HPDE6-E6E7 (cell line): ENCODE measurements at regions not wholly inside any gene's neighbourhood (a gene's known extent, or its start where the extent isn't known, plus 50 kb on each side); places are given as distances from the start of the nearest gene placed in this dataset.

ENCODE experiments used
- DNase-seq: peaks from one replicate; pipeline ENCODE4 v3.0.0; 2011; ENCODE audit warnings: missing footprints; ENCODE audit errors: extremely low spot score

DNA sequence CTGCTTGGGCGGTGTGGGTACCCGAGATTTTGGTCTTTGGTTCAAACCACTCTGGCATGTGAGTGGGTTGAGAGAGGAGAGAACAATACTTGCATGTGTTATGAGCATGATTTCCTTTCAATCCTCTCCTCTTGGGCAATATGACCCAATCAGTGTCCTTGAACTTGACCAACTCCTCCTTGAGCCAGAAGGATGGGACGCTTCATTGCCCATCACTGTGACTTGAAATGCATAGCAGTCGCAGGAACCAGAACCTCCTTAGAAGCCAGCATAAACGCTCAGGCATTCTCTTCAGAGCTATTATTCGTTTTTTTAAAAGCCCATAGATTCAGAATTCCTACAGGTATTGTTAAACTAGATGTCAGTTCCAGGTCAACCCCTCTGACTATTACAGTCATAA, 367.4 kb downstream of the HAPSTR1 start:
- DNase-seq: no peak

DNA sequence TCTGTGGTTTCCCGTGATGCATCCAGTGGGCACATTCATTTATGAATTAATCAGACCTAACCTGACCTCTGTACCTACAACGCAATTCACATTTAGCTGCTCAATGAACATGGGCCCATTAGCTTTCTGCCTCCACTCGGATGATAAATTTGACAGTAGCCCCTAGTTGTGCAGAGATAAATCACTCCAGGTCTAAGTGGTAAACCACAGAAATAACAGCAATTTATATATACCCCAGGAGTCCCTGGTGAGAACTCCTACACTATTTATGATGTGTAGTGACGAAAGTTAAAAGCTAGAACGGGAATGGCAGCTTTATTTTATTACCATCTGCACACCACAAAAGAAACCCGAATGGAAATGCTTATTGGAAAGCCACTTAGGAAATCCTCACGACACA, 371.5 kb downstream of the HAPSTR1 start:
- no peak for DNase-seq

DNA sequence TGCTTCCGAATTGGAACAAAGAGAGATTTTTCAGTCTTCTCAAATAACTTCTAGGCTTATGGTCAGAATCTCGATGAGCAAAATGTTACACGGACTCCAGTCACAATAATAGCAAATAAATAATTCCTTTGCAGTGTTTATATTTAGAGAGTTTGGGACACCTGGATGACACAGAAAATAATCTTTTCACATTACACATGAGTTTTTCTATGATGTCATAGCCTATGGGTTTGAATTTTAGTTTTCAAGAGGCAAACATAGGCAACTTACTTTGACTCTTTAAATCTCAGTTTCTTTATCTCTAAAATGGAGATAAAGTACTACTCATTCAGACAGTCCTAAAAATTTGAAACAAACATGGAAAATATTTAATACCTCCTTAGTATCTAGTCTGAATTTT, 372.0 kb downstream of the HAPSTR1 start:
- DNase-seq: no peak

DNA sequence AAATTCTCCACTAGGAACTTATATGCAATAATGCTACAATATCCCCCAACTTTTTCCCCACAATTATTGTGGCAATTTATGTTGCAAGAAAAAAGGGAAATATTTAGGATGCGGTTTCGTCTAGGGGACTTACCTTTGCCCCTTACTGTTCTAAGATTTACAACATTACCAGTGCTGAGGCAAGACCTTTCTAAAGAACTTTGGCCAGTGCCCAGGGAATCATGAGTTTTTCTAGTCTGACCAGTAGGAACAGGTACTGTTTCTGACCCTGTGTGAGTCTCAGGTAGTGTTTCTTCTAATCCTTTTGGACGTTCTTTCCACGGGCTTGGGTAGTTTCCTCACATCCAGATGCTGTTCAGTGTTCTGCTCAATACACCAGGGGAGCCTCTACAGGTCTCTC, 373.7 kb downstream of the HAPSTR1 start:
- no peak for DNase-seq

GRCh38 chr16:9469512-9469911, 378.1 kb downstream of the HAPSTR1 start:
- DNase-seq: no peak

DNA sequence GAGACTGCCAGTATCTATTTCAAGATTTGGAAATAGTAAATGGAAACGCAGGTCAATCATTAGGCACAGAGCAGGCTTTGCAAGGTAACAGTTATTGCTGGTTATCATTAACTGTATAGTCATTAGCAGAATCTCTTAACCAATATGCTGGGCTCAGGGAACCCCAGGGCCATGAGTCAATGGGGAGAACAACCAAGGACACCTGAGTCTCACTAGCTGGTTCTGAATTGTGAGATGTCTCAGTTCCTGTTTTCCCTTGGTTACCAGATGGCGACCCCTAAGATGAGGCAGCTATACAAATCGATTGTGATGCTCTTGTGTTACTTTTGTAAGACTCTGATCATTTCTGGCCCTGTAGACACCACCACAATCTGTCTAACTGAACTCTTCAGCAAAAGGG, 385.3 kb downstream of the HAPSTR1 start:
- DNase-seq: no peak

DNA sequence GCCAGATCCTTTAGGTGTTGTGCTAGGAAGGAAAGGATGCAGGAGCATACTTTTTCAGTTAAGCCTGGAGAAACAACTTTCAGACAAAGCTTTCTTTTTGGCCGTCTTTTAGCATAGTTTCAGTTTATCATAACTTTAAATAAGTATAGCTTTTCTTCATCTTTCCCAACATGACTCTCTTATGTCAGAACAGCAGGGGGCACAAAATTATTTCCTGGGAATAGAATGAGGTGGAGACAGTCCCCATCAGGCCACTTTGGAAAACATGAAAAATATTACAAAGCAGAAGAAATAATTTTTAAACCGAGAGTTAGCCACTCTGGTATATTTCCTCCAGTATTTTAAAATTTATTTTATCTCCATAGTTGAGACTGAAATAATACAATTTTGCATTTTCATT, 387.6 kb downstream of the HAPSTR1 start:
- no peak for DNase-seq

DNA sequence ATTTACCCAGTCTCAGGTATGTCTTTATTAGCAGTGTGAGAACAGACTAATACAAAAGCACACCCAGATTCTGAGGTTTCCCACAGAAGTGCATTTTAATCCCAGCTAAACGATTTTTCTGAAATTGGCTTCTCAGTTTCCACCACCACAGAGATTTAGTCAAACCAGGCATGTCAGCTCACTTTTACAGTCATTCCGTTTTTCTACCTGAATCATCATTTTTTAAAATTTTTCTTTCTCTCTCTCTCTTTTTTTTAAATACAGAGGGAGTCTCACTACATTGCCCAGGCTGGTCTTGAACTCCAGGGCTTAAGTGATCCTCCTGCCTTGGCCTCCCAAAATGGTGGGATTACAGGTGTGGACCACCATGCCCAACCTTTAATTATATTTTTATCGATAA, 389.1 kb downstream of the HAPSTR1 start:
- DNase-seq: no peak

- DNase-seq: no peak
Observed at GRCh38 chr16:9481747-9482730, 390.6 kb downstream of the HAPSTR1 start.

DNA sequence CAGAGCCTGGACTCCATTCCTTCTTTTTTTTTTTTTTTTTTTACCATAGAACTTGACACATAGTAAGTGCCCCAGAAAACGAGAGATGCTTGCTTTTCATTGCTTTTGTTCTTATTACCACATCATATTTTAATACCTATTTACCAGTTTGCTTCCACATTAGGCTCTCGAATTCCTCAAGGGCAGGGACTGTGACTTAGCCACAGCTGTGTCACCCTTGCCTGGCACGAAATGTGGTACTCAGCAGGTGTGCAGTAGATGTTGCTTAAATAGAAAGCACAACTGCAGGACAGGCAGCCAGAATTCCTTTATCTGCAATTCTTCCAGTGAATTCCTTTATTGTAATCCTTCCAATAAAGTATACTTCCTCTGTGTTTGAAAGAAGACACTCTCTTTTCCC, 393.0 kb downstream of the HAPSTR1 start:
- no peak for DNase-seq

GRCh38 chr16:9484881-9485280, 393.4 kb downstream of the HAPSTR1 start:
- no peak for DNase-seq

DNA sequence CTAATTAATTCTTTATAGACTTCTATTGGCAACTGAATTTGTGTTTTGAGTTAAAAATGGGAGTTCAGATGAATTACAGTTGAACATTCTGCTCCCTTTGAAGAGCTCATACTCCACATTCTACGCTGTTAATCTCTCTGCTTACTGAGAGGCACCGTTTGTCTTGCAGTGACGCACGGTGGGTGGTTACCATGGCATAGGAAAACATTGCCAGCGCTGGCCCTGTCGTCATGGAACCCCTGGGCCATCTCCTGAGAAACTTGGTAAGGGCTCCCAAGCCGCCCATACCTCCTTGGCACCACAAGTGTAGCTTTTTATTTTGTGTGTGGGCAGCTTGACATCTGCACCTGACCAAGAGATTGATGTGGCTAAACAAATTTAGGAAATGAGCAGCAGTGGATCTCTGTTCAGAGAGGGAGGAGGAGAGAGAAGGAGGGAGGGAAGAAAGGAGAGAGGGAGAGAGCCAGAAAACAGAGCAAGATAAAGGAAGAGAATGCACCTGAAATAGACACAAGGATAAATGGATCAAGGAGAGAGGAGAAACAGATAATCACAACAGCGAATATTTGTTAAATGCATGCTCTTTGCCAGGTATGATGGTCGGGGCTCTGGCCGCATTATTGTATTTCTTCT, 398.5 kb downstream of the HAPSTR1 start:
- no peak for DNase-seq

DNA sequence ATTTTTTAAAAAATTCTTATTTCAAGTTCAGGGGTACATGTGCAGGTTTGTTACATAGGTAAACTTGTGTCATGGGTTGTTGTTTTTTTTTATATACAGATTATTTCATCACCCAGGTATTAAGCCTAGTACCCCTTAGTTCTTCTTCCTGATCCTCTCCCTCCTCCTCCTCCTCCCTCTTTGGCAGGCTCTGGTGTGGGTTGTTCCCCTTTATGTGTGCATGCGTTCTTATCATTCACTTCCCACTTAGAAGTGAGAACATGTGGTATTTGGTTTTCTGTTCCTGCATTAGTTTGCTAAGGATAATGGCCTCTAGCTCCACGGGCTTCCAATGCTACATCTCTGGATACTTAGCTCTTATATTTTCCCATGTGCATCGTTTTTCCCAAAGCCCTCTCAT, 404.4 kb downstream of the HAPSTR1 start:
- no peak for DNase-seq

DNA sequence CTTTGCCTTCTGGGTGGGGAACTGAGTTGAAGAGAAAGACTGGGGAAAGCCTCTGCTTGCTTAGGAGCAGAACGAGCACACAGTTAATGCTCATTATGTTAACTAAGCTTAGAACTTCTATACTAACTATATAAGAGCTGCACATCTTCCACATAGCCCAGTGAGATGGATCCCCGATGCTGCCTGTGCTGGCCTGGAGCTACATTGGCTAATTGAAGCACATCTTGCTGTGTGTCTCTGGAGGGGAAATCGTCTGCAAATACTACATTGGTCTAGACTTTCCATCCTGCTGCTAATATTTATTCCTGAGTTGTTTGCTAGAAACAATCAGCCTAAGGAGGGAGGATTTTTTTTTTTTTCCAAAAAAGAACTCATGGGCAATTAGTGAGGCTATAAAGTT, 406.3 kb downstream of the HAPSTR1 start:
- DNase-seq: no peak

DNA sequence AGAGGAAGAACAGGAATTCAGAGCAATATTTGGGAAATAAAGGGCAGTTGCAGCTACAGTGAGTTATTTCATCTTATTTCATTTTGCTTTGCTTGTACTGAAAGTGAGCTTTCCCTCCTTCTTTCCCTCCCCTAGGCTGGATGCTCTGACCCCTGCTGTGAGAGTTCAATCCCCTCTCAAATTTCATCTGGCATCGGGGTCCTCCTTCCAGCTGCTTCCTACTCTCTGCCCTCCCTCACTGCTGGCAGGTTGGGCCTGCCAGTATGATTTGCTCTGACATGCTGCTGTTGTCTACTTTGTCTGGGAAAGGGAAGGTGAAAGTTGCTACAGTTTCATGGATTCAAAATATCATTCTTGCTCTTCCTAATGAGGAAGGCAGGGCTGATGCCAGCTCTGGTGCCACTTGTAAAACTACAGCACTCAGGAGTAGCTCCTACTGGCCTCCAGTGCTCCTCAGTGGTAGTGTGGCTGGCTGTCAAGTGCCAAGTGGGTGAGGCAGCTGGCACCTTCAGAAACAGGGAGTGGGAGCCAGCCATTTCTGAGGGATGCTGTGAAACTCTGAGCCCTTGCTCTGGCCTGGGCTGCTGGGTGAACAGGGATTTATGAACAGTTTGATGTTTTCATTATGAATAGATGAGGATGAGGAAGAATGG, 408.6 kb downstream of the HAPSTR1 start:
- no peak for DNase-seq

DNA sequence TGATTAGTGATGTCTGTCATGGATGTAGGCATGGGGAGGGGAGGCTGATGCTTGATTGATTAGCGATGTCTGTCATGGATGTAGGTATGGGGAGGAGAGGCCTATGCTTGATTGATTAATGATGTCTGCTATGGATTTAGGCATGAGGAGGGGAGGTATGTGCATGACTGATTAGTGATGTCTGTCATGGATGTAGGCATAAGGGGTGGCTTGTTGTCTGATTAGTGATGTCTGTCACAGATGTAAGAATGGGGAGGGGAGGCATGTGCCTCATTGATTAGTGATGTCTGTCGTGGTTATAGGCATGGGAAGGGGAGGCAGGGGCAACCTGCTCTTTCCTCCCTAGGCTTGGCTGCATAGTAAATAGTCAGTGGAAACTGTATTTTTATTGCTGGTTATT, 409.4 kb downstream of the HAPSTR1 start:
- DNase-seq: no peak

DNA sequence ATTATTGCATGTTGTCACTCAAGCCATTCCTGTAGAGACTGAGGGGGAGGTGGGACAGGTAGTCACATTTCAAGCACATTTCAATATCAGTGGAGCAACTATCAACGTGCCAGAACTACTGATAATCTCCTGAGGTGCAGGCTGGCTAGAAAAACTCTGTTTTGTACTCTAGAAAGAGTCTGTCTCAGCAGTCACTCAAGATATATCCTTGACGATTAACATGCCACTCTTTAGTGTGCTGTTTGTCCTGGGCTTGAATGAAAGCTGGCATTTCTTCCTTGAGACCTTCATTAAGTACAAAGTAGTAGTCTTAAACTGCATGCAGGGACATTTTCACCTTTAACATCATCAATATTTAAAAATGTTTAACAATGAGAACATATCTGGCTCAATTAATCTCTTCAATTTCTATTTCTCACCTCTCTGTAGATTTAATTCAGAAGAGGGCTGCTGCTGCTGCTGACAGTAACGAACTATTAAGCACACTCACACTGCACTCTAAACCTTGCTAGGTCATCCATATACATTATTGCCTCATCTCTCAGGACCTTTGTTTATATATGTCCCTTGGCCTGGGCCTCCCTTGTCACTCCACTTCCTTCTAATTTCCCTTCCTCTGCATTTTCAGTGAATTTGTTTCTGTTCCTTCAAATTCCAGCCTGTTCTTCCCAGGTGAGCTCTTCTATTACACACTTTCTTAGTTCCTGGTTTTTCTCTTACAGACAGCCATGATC, 412.0 kb downstream of the HAPSTR1 start:
- DNase-seq: no peak

- no peak for DNase-seq
Observed at GRCh38 chr16:9508328-9508936, 417.0 kb downstream of the HAPSTR1 start.

GRCh38 chr16:9509663-9510062, 418.2 kb downstream of the HAPSTR1 start:
- no peak for DNase-seq

DNA sequence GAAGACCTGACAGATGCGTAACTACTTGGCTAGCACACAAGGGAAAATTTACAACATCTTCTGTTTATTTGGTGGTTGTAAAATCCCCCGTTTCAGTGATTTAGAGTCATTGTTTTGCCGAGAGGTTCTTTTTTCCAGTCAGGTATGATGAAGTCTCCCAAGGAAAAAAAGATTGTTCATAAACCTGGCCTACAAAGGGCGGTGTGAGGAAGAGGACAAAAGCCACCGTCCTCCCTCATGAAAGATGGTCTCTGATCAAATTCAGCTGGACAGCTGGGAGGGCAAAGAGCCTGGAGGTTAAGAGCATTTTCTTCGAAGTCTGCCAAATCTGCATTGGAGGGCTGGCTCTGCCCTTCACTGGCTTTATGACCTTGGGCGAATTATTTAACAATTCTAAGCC, 419.9 kb downstream of the HAPSTR1 start:
- no peak for DNase-seq

GRCh38 chr16:9516444-9516843, 425.0 kb downstream of the HAPSTR1 start:
- DNase-seq: no peak

GRCh38 chr16:9518051-9518450, 426.6 kb downstream of the HAPSTR1 start:
- DNase-seq: no peak
